ENCODE measurements at regions not wholly inside any gene's neighbourhood (a gene's known extent, or its start where the extent isn't known, plus 50 kb on each side); places are given as distances from the start of the nearest gene placed in this dataset.
A peak's percentile ranks its signal among the peaks of the same experiment; 100 is the strongest.
"Not testable (repeated sequence)": the region's sequence is repeated elsewhere in the genome, so short reads cannot be mapped to it uniquely, and the experiment has no call there.

DNA sequence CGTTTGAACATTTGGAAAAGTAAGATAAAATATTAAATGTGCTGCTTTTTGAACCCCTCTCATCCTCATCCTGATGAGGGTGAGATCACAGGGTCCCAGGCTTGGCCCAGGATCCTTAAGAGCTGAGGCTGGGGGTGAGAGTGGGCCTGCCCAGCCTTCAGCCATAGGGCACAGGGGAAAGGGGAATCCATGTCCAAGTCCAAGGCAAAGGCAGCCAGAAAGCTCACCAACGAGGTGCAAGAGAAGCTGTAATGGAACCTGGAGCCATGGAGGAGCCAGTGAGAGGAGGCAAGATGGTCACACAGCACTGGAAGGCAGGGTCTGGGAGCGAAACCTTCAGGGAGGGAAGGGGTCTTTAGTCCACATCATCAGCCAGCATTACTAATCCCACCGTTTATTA is 191.9 kb downstream of the RRAGC start:
- no peak for DNase-seq

DNA sequence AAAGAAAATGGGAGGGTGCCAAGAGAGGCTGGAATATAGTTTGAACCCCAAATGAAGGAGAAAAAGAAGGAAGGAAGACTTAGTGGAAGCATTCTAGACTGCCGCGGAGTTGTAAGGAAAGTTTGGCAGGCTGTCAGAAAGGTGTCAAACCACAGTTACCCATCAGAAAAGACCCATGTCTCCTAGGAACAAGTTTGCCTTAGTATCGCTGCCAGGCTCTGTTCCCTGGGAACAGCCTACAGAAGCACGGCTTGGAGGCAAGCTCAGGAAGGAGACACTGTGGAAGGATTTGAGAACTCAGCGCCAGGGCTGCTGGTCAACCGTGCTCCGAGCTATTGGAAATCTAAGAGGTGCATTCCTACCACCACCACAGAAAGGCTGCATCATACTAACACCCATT is 197.4 kb downstream of the RRAGC start:
- no peak for DNase-seq

DNA sequence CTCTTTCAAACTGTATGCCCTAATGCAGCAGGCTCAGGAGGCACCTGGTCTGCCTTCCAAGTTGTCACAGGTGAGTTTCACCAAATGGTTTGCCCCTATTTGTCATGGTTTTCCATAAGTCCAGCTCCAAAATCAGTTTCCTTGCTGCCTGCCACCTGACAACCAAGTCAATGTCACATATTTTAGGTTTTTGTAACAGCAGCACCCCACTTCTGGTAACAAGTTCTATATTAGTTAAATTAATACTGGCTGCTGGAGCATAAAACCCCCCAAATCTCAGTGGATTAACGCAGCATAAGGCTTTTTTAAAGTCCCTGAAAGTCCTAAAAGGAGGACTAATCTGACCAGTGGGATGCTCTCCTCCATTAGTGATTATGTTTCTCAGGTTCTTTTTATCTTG is 200.7 kb downstream of the RRAGC start:
- DNase-seq, result no peak

DNA sequence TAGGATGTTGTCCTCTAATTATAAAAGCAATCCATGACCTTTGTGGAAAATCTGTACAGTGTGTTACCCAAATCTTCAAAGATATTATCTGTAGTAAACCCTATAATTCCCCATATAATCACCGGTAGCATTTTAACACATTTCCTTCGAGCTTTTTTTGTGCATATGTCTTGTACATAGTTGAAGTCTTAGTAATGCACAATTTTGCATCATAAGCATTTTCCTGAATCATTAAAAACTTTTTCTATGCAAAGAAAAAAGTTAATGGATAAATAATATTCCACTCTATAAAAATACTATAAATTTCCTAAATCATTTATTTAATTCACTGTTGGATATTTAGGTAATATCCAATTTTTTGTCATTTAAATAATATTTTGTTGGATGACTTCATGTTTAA is 201.7 kb downstream of the RRAGC start:
- DNase-seq, result no peak

GRCh38 chr1:38657207-38657840 is 202.2 kb downstream of the RRAGC start:
- DNase-seq, result no peak

GRCh38 chr1:38656726-38657125 is 202.8 kb downstream of the RRAGC start:
- DNase-seq, result no peak

- DNase-seq, result no peak
Measured at GRCh38 chr1:38652217-38652616, 207.4 kb downstream of the RRAGC start.

- DNase-seq, result no peak
Measured at GRCh38 chr1:38651669-38652068, 207.9 kb downstream of the RRAGC start.

DNA sequence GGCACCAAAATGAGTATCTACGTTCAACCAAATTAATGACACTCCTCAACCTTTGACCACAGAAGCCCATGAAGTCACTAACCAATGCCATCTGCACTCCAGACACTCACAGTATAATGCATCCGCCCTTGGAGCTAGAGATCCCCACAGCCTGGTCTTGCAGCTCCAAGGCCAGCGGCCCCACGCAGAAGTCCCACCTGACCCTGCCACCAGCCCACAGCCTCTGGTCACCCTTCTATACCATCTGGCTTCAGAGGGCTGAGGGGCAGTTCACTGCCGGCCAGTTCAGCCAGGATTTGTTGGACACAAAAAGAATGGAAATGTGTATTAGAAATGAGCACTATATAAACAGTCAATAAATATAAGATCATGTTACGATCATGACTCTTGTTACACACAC is 211.2 kb downstream of the RRAGC start:
- no peak for DNase-seq

DNA sequence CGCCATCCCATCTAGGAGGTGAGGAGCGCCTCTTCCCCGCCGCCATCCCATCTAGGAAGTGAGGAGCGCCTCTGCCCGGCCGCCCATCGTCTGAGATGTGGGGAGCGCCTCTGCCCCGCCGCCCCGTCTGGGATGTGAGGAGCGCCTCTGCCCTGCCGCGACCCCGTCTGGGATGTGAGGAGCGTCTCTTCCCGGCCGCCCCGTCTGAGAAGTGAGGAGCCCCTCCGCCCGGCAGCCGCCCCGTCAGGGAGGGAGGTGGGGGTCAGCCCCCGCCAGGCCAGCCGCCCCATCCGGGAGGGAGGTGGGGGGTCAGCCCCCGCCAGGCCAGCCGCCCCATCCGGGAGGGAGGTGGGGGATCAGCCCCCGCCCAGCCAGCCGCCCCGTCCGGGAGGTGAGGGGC is 212.2 kb downstream of the RRAGC start:
- DNase-seq, result not testable (repeated sequence)

- no peak for DNase-seq
Measured at GRCh38 chr1:38644092-38644491, 215.5 kb downstream of the RRAGC start.

DNA sequence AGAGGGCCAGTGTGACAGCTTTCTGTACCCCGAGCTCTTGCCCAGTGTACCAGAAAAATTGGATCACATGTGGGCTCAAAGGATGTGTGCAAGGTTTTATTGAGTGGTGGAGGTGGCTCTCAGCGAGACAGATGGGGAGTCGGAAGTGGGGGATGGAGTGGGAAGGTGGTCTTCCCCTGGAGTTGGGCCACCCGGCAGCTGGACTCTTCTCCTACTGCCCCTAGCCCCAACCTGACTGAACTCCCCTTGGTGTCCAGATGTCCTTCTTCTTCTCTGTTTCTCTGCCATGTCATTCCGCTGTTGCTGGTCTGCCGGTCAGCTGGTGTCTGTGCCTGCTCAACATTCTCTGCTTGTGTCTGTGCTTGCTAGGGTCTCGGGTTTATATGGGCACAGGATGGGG is 217.9 kb downstream of the RRAGC start:
- DNase-seq, result no peak

- DNase-seq, result no peak
Measured at GRCh38 chr1:38640371-38640770, 219.2 kb downstream of the RRAGC start.

- no peak for DNase-seq
Measured at GRCh38 chr1:38628241-38628640, 231.3 kb downstream of the RRAGC start.

DNA sequence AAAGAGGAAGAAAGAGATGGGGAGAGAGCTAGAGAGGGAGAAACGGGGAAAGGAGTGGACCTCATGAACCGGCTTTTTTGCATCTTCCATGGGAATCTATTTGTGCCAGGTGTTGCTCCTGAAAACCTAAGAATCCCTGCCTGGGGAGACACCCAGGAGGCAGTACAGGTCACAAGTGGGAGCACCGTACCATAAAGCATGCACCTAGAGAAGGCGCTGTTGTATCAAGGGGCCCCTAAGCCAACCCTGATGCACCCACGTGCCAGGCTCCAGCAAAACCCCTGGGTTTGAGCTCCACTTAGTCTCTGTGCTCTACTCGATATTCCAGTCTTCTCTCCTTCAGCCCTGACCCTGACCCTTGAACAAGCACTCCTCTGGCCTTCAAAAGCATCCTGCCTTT is 233.6 kb downstream of the RRAGC start:
- no peak for DNase-seq

GRCh38 chr1:38624336-38625039 is 235.1 kb downstream of the RRAGC start:
- DNase-seq, result peak in 2 of 3 donors; percentile 19 to 20

GRCh38 chr1:38623529-38623928 is 236.0 kb downstream of the RRAGC start:
- DNase-seq, result no peak

GRCh38 chr1:38622197-38622596 is 237.4 kb downstream of the RRAGC start:
- DNase-seq, result no peak

DNA sequence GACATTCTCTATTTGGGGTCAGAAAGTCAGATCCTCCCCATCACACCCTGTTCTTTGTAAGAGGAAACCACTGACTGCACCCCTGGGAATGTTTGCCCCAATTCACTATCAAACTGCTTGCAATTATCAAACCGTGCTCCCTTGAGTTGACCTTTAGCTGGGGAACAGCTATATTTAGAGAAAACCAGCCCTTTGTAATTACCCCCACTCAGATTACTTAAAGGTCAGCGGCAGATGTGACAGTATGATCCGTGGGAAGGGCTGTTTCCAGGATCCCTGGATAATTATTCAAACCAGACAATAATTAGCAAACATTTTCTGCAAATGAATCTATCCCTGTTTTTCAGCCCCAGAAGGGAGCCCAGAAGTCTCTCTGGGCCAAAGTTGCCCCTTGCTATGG is 242.7 kb downstream of the RRAGC start:
- DNase-seq, result no peak

DNA sequence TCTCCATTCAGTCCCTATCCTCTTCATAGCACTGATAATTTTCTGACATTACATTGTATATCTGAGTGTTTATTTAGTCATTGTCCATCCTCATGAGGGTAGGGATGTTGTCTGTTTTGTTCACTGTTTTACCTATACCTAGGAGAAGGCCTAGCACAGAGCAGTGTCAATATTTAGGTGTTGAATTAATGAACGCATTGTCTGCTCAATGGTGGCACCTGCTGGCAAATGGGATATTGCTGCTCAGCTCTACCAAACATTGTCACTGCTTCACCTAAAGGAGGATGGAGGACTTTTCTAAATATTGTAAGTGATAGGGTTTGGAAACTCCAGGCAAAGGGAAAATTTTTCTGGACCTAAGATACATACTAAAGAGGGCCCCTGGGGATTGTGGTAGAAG is 243.9 kb downstream of the RRAGC start:
- no peak for DNase-seq

DNA sequence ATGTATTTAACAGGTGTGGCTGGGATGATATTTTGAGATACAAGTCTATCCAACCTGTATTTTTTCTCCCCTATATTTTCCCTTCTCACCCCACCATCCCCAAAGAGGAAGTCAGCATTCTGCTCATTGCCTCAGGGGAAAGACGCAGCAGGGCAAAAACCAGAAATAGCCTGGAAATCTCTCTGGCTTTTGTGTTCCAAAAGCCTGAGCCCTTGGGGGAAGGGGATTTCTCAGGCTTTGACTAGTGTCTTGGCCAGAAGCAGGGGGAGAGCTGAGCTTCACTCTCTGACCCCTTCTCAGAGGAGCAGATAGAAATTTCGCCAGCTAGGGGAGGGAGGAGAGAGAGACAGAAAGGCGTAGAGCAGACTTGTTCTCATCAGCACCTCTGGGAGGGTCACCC is 244.7 kb downstream of the RRAGC start:
- DNase-seq, result peak in 1 of 3 donors; percentile 25

DNA sequence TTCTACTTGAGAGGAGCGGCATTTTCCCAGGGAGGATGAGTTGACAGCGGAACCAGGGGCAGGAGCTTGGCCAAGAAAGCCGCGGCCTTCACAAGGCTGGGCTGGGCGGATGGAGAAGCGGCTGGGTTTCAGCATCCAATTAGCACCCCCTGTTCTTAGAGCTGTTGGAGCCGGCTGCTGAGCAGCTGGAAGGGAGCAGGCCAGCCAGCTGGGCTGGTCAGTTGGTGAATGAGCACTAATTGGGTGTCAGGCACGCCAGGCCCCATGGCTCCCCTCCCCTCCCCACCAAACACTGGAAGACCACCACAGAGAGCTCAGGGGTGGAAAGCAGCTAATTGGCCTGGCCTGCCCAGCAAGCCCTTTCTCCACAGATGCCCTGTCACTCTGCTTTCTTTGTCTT is 245.6 kb downstream of the RRAGC start:
- DNase-seq, result peak; percentile 19 to 69 (median 42)

DNA sequence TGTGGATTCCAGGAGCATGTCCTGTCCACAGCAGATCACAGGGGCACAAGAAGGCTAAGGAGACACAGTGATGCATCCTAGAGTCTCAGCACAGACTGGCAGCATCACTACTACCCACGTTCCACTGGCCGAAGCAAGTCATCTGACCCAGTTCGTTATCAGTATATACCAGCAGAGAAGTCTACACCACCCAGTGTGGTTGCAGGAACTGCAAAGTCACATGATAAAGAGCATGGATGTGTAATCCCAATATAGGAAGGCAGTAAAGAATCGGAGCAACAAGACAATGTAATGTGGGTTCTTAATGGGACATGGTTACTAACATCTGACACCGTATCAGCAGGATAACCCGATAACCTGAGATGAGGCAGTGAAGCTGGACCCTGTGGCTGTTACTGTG is 246.6 kb downstream of the RRAGC start:
- DNase-seq, result no peak

DNA sequence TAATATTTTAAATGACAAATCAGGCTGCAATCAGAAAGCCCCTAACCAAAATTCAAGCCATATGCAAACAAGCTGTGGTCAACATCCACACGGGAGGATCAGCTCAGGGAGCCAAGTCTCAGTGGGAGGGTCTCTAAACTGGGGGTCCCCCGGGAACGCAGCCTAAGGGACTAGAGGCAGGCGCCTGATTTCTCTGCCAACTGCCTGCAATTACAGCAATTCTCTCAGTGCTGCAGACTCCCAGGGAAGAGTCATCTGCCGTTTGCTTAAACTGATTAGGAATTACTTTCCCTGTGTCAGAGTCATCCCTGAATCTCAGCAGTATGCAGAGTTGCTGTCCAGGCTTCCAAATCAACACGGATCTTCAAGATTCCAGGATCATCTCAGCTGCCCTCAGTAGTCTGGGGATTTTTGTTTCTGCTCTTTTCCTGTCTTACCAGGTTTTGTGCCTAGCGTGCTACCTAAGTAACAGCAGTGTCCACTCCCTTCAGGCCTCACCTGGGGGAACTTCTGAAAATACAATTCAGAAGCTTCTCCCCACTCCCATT is 247.8 kb downstream of the RRAGC start:
- DNase-seq, result no peak

Measured in muscle of back (tissue), 3 donors.